GM18505 (cell line): ENCODE measurements at regions not wholly inside any gene's neighbourhood (a gene's known extent, or its start where the extent isn't known, plus 50 kb on each side); places are given as distances from the start of the nearest gene placed in this dataset.

Experiments
- ATAC-seq: cut with Tn5 transposase; IDR thresholded peaks from one replicate; pipeline ENCODE4 v1.9.1; 2021; ENCODE audit not compliant: unreplicated experiment
- POLR2A ChIP-seq: IDR thresholded peaks from 4 replicates; pipeline ENCODE4 v1.6.1; 2011; ENCODE audit warnings: borderline replicate concordance; ENCODE audit not compliant: insufficient read depth, insufficient read length; ENCODE audit errors: extremely low read depth

GRCh38 chr14:51478175-51478621 lies 173.5 kb upstream of the FRMD6 start:
- no peak for ATAC-seq
- TF ChIP-seq POLR2A = no peak

DNA sequence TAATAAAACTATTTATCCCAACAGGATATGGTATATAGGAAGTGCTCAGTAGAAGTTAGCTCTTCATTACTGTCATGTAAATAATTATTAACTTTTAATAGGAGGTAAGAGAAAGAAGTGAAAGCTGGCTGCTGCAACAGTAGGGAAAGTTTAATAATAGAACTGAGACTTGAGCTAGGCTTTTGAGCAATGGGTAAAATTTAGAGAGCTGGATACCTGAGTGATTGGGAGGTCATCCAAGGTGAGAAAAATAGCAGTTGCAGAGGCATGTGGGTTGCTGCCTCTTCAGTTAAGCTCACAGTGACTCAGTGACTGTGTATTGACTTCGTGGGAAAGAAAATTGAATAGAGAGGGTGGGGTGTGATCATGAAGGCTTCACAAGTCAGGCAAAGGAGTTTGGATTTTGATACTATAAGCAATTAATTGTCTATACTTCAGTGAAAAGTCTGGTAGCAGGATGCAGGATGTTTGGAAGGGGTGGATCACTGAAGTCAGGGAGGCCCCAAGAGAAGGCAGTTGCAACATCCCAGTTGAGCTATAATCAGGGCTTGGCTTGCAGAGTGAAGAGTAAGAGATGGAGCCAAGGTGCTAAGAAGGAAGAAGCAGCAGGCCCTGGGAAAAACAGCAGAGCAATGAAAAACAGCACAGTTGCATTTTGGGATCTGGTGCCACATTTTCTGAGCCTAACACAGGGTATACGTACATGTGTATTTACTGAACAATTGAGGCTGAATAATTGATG lies 172.0 kb upstream of the FRMD6 start:
- TF ChIP-seq POLR2A = no peak
- ATAC-seq = no peak

GRCh38 chr14:51481643-51482042 lies 170.1 kb upstream of the FRMD6 start:
- ATAC-seq = no peak
- no peak for TF ChIP-seq POLR2A

DNA sequence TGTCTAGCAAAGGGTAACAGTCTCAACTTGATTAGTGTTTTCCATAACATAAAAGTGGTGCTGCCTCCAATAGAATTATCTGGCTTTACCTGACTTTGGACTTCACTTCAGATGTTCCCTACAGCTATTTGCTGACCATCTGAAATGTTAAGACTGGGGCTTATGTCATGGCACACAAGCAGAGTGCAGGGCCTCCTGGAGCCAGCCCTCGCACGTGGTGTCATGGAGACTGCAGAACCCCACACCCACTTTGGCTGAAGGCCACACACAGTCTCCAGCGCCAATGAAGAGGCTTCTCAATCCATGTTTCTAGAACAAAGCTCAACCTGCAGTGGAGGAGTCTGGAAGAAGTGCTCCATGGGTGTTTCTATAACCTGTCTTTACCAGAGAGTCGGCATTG lies 169.6 kb upstream of the FRMD6 start:
- no peak for TF ChIP-seq POLR2A
- ATAC-seq = no peak

DNA sequence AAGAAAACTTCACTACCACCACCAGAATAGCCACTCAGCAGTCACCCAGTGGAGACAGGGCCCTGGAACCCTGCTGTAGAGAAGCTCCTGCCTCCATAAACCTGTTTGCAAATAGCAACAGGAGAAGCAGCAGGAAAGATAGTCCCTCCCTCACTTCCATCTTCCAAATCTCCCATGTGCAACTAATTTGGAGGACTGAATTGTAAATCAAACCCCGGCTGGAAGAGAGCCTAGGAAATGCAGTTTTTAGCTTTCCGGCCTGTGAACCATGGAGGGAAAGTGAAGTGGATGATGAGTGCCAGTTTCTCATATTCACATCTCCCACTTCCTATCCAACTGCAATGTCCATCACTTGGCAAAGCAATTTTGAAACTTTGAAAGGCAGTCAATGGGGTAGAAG lies 167.2 kb upstream of the FRMD6 start:
- no peak for TF ChIP-seq POLR2A
- ATAC-seq = no peak

GRCh38 chr14:51485733-51486132 lies 166.0 kb upstream of the FRMD6 start:
- TF ChIP-seq POLR2A = no peak
- no peak for ATAC-seq

- ATAC-seq = no peak
- TF ChIP-seq POLR2A = no peak
Measured at GRCh38 chr14:51487848-51488247, 163.9 kb upstream of the FRMD6 start.

DNA sequence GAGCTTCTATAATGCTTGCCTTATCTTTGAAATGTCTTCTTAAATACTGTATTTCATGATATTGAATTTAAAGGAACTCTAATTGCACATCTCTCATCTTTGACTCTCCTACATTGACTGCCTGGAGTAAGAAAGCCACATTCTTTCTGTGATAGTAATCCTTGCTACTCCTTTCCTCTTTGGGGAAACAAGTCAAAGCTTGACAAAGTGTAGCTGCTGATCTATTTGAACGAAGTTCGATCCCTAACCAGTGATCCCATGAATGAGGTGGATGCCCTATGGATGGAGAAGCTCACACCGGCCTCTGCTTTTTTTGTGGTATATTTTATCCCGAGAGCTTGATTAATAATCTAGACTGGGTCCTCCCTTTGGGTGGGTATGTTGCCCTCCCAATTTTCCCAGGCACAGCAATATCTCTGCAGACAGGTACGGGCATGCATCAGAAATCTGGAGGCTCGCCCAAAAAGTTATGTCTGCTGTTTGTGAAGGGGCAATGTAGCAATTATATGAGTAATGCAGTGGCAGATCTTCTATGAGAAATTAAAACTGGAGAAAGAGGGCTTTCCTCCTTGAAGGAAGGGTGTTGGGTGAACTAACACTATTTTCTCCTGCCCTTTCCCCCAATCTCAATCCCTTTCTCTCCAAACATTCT lies 163.0 kb upstream of the FRMD6 start:
- no peak for TF ChIP-seq POLR2A
- ATAC-seq = no peak

DNA sequence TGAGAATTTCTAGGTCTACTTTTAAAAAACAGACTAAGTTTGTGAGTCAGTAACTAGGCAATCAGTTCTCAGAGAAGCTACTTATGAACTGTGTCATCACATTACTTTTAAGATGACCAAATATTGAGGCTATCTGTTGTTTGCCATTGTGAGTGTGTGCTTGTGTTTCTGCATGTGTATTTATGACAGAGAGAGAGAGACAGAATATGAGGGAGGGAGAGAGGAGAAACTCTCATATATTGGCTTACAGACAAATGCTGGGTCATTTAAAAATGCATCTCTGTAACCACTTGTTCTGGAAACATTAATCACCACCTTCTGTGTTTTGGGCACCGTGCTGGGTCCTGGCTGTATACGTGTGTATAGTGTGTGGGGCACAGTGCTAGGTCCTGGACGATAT lies 161.5 kb upstream of the FRMD6 start:
- no peak for TF ChIP-seq POLR2A
- ATAC-seq = no peak

- TF ChIP-seq POLR2A = no peak
- ATAC-seq = no peak
Measured at GRCh38 chr14:51491036-51491545, 160.6 kb upstream of the FRMD6 start.

- ATAC-seq = no peak
- no peak for TF ChIP-seq POLR2A
Measured at GRCh38 chr14:51491776-51492175, 159.9 kb upstream of the FRMD6 start.

DNA sequence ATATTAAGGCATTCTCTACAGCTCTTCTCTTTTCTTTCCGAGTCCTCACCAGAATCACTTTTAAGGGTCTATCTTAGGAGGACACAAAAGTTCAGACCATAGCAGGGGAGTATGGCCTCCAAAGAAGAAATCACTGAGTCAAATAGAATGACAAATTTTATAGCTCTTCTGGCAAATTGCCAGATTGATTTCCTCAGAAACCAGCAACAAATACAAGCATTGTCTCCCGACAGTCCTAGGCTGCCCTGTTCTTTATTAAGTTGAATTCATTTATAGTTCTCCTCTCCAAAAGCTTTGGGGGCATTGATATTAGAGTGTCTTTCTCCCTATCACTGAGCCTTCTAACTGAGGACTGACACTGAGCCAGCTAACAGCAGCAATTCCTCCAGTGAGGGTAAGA lies 156.4 kb upstream of the FRMD6 start:
- TF ChIP-seq POLR2A = no peak
- no peak for ATAC-seq

DNA sequence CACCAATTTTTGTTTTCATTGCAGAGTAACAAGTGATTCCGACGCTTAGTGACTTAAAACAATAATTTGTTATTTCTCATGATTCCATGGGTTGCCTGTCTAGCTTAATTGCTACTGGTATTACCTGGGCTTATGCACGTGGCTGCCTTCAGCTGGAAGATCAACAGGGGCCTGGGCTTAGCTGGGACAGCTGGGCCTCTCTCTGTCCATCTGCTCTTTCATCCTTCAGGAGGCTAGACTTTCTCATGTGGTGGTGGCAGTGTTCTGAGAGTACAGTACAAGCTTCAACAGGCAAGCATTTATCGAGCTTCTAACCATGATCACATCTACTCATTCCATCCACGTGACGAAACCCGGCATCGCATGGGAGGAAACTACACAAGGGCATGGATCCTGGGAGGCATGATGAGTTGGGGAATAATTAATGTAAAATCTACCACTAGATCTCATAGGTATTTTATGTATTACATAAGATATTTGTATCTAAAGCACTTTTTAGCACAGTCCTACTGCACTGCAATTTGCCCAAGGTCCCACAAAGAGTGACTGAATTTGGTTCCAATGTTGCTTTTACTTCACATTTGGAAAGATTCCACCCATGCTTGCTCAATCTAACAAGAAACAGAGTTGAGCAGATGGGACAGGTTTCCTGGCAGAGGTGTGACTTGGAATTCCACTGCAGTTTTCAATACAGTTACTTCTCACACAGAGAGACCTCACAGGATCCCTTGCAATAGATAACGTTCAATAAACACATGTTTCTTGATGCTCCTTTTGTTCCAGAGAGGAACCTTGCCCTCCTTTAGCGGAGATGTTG lies 153.1 kb upstream of the FRMD6 start:
- no peak for TF ChIP-seq POLR2A
- no peak for ATAC-seq

DNA sequence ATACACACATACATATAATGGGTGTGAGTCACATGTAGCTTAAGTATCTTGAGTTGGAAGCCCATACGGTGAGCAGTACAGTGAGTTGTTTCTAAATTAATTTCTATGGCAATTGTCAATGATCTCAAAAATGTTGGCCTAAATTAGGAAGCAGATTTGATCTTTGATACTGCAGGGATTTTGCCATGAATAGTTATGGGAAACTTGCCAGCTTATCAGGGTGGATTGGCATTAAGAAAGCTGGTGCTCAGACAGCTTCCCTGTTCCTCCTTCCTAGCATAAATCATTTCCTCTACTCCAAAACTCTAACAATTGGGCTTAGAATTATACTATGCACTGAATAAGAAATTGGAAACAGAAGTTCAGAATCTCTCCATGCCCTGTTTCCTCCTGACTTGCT lies 150.9 kb upstream of the FRMD6 start:
- no peak for ATAC-seq
- no peak for TF ChIP-seq POLR2A

GRCh38 chr14:51501746-51502145 lies 150.0 kb upstream of the FRMD6 start:
- no peak for TF ChIP-seq POLR2A
- ATAC-seq = no peak
